ENCODE measurements at regions not wholly inside any gene's neighbourhood (a gene's known extent, or its start where the extent isn't known, plus 50 kb on each side); places are given as distances from the start of the nearest gene placed in this dataset.

- H3K27me3 ChIP-seq (replicated peaks; ENCODE audit: insufficient read depth, low read depth, low read length, poor library complexity): no peaks in the 10 kb centered on the region
- intact Hi-C loops (cut with micrococcal nuclease; ENCODE audit: unreplicated experiment): no loop called here
- ChIA-PET CTCF (no interaction called here), POLR2A (ENCODE audit: low non-redundant PET) (no interaction called here)
- no peak overlapping the region for H3K27ac ChIP-seq (ENCODE audit: low read depth, low read length, poor library complexity, severe bottlenecking)
- H3K36me3 ChIP-seq (ENCODE audit: insufficient read depth, low read length, poor library complexity, severe bottlenecking): no peaks in the 10 kb centered on the region
- TF ChIP-seq CTCF (conservative IDR thresholded peaks at IDR 0.05; ENCODE audit: low read depth, low read length) (no peak), EZH2 (IDR thresholded peaks at IDR 0.05; ENCODE audit: borderline replicate concordance, low read depth, low read length, poor library complexity, severe bottlenecking) (no peak)
- DNase-seq (ENCODE audit: low spot score): no peak
- H3K4me1 ChIP-seq (ENCODE audit: insufficient read depth, low read length, poor library complexity, severe bottlenecking): no peaks in the 10 kb centered on the region
- BruUV-seq (replicated peaks): no TSS peak
- H3K9me3 ChIP-seq (ENCODE audit: low read depth, low read length, poor library complexity, severe bottlenecking): no peaks in the 10 kb centered on the region
- H3K4me3 ChIP-seq (ENCODE audit: low read depth, low read length, poor library complexity, severe bottlenecking): no peak overlapping the region
Measured at GRCh38 chr2:84293791-84294380, 165.2 kb downstream of the SUCLG1 start.

GRCh38 chr2:84292545-84292944 lies 166.5 kb downstream of the SUCLG1 start:
- TF ChIP-seq EZH2 (IDR thresholded peaks at IDR 0.05; ENCODE audit: borderline replicate concordance, low read depth, low read length, poor library complexity, severe bottlenecking) (no peak), CTCF (conservative IDR thresholded peaks at IDR 0.05; ENCODE audit: low read depth, low read length) (no peak)
- Histone ChIP-seq H3K27ac (ENCODE audit: low read depth, low read length, poor library complexity, severe bottlenecking) (no peak overlapping the region), H3K27me3 (replicated peaks; ENCODE audit: insufficient read depth, low read depth, low read length, poor library complexity) (no peaks in the 10 kb centered on the region), H3K4me3 (ENCODE audit: low read depth, low read length, poor library complexity, severe bottlenecking) (no peak overlapping the region), H3K9me3 (ENCODE audit: low read depth, low read length, poor library complexity, severe bottlenecking) (no peaks in the 10 kb centered on the region), H3K36me3 (ENCODE audit: insufficient read depth, low read length, poor library complexity, severe bottlenecking) (no peaks in the 10 kb centered on the region), H3K4me1 (ENCODE audit: insufficient read depth, low read length, poor library complexity, severe bottlenecking) (no peaks in the 10 kb centered on the region)
- no peak for DNase-seq (ENCODE audit: low spot score)
- intact Hi-C loops (cut with micrococcal nuclease; ENCODE audit: unreplicated experiment): no loop called here
- no TSS peak for BruUV-seq (replicated peaks)
- ChIA-PET POLR2A (ENCODE audit: low non-redundant PET) (no interaction called here), CTCF (no interaction called here)

GRCh38 chr2:84290537-84290936 lies 168.5 kb downstream of the SUCLG1 start:
- intact Hi-C loops (cut with micrococcal nuclease; ENCODE audit: unreplicated experiment): no loop called here
- CTCF ChIA-PET: no interaction called here
- DNase-seq (ENCODE audit: low spot score): no peak
- no peak overlapping the region for H3K27ac ChIP-seq (ENCODE audit: low read depth, low read length, poor library complexity, severe bottlenecking)
- no TSS peak for BruUV-seq (replicated peaks)
- no peaks in the 10 kb centered on the region for H3K4me1 ChIP-seq (ENCODE audit: insufficient read depth, low read length, poor library complexity, severe bottlenecking)
- TF ChIP-seq EZH2 (IDR thresholded peaks at IDR 0.05; ENCODE audit: borderline replicate concordance, low read depth, low read length, poor library complexity, severe bottlenecking) (no peak), CTCF (conservative IDR thresholded peaks at IDR 0.05; ENCODE audit: low read depth, low read length) (no peak)
- no peak overlapping the region for H3K4me3 ChIP-seq (ENCODE audit: low read depth, low read length, poor library complexity, severe bottlenecking)
- no peaks in the 10 kb centered on the region for H3K9me3 ChIP-seq (ENCODE audit: low read depth, low read length, poor library complexity, severe bottlenecking)
- POLR2A ChIA-PET (ENCODE audit: low non-redundant PET): no interaction called here
- no peaks in the 10 kb centered on the region for H3K36me3 ChIP-seq (ENCODE audit: insufficient read depth, low read length, poor library complexity, severe bottlenecking)
- no peaks in the 10 kb centered on the region for H3K27me3 ChIP-seq (replicated peaks; ENCODE audit: insufficient read depth, low read depth, low read length, poor library complexity)

Data from A673 (cell line).